Peyer's patch (tissue), 4 donors: ENCODE measurements at regions not wholly inside any gene's neighbourhood (a gene's known extent, or its start where the extent isn't known, plus 50 kb on each side); places are given as distances from the start of the nearest gene placed in this dataset.

Experiments
- CTCF ChIP-seq, 6 experiments: fragments of 450-650 bp in 4 of 6; fragments of 200-600 bp in 2 of 6; sonication (generic) in 1 of 6; IDR thresholded peaks; one replicate each; pipeline ENCODE4 v1.5.1; 2017 to 2019; ENCODE audit warnings: antibody characterized with exemption in 6 of 6, mild to moderate bottlenecking in 3 of 6, moderate library complexity in 1 of 6
- POLR2A ChIP-seq, 2 donors: fragments of 450-650 bp; IDR thresholded peaks; one replicate each; pipeline ENCODE4 v1.5.1; 2017; ENCODE audit warnings: antibody characterized with exemption in 2 of 2, mild to moderate bottlenecking in 2 of 2, moderate library complexity in 2 of 2

DNA sequence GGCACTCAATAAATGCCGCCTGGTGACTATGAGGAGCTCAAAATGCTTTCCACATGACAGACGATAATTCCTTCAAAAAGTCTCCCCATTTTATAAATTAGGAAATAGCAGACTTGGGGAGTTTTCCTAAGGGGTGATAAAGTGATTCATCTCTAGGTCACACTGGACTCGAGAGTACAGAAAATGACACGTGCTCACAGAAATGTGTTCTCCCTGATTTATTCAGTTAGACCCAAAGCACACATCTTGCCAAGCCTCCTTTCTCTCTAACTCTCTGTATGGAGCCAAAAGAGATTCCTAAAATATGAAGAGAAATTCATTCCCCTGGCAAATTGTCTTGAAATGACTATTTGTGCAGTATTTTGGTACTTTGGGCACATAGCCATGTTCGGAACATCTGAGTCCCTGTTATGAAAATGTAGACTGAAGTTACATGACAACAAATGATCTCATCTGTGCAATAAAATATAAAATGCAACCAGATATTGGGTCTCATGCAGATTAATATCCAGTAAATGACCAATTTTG, 381.1 kb downstream of the TFAP2B start:
- TF ChIP-seq CTCF (IDR thresholded peaks at IDR 0.05), result no peak
- TF ChIP-seq POLR2A (IDR thresholded peaks at IDR 0.05), result no peak
